ENCODE measurements at regions not wholly inside any gene's neighbourhood (a gene's known extent, or its start where the extent isn't known, plus 50 kb on each side); places are given as distances from the start of the nearest gene placed in this dataset.

- no peaks in the 10 kb centered on the region for H3K4me1 ChIP-seq (ENCODE audit: control insufficient read depth, extremely low read depth, insufficient read depth, low read length)
- no peak overlapping the region for H3K9ac ChIP-seq (ENCODE audit: insufficient read depth, low read length)
- H2AFZ ChIP-seq (ENCODE audit: low read length) = no peak overlapping the region
- DNase-seq (ENCODE audit: low read depth in 2 of 2) = no peak
- H3K27me3 ChIP-seq (ENCODE audit: control insufficient read depth, insufficient read depth, low read length) = no peaks in the 10 kb centered on the region
- H3K4me2 ChIP-seq (ENCODE audit: extremely low read depth, insufficient read depth, low read length) = no peak overlapping the region
- no peaks in the 10 kb centered on the region for H4K20me1 ChIP-seq (ENCODE audit: control insufficient read depth, extremely low read depth, insufficient read depth, low read length)
- H3K9me3 ChIP-seq (ENCODE audit: control insufficient read depth, insufficient read depth, low read depth, low read length) = no peaks in the 10 kb centered on the region
- no peaks in the 10 kb centered on the region for H3K36me3 ChIP-seq (ENCODE audit: control insufficient read depth, insufficient read depth, low read length)
- no peaks in the 10 kb centered on the region for H3K79me2 ChIP-seq (ENCODE audit: control insufficient read depth, insufficient read depth, low read length)
- H3K27ac ChIP-seq (ENCODE audit: insufficient read depth, low read length) = no peak overlapping the region
- no peak overlapping the region for H3K4me3 ChIP-seq (replicated peaks in 1 of 4; ENCODE audit: control extremely low read depth in 1 of 4, insufficient read depth in 1 of 4, low read depth in 3 of 4, low read length in 4 of 4)
- TF ChIP-seq CTCF (conservative IDR thresholded peaks at IDR 0.05 in 1 of 2, IDR thresholded peaks at IDR 0.05 in 1 of 2; ENCODE audit: low read depth in 1 of 2, low read length in 2 of 2) (no peak), EZH2 (IDR thresholded peaks at IDR 0.05; ENCODE audit: low read length, missing control alignments) (no peak)
Measured at GRCh38 chr3:29207427-29207826, 73.4 kb upstream of the RBMS3 start.

GRCh38 chr3:29212789-29213433, 68.0 kb upstream of the RBMS3 start:
- DNase-seq (ENCODE audit: low read depth in 2 of 2) = no peak
- Histone ChIP-seq H3K4me1 (ENCODE audit: control insufficient read depth, extremely low read depth, insufficient read depth, low read length) (peaks cover 2% of the 10 kb centered on the region), H3K9ac (ENCODE audit: insufficient read depth, low read length) (no peak overlapping the region), H4K20me1 (ENCODE audit: control insufficient read depth, extremely low read depth, insufficient read depth, low read length) (no peaks in the 10 kb centered on the region), H3K27me3 (ENCODE audit: control insufficient read depth, insufficient read depth, low read length) (no peaks in the 10 kb centered on the region), H2AFZ (ENCODE audit: low read length) (no peak overlapping the region), H3K36me3 (ENCODE audit: control insufficient read depth, insufficient read depth, low read length) (no peaks in the 10 kb centered on the region), H3K4me2 (ENCODE audit: extremely low read depth, insufficient read depth, low read length) (no peak overlapping the region), H3K4me3 (replicated peaks in 1 of 4; ENCODE audit: control extremely low read depth in 1 of 4, insufficient read depth in 1 of 4, low read depth in 3 of 4, low read length in 4 of 4) (no peak overlapping the region), H3K79me2 (ENCODE audit: control insufficient read depth, insufficient read depth, low read length) (no peaks in the 10 kb centered on the region), H3K9me3 (ENCODE audit: control insufficient read depth, insufficient read depth, low read depth, low read length) (no peaks in the 10 kb centered on the region), H3K27ac (ENCODE audit: insufficient read depth, low read length) (no peak overlapping the region)
- TF ChIP-seq CTCF (conservative IDR thresholded peaks at IDR 0.05 in 1 of 2, IDR thresholded peaks at IDR 0.05 in 1 of 2; ENCODE audit: low read depth in 1 of 2, low read length in 2 of 2) (no peak), EZH2 (IDR thresholded peaks at IDR 0.05; ENCODE audit: low read length, missing control alignments) (no peak)

- Histone ChIP-seq H3K4me3 (replicated peaks in 1 of 4; ENCODE audit: control extremely low read depth in 1 of 4, insufficient read depth in 1 of 4, low read depth in 3 of 4, low read length in 4 of 4) (no peak overlapping the region), H3K4me1 (ENCODE audit: control insufficient read depth, extremely low read depth, insufficient read depth, low read length) (peaks cover 2% of the 10 kb centered on the region), H3K9ac (ENCODE audit: insufficient read depth, low read length) (no peak overlapping the region), H2AFZ (ENCODE audit: low read length) (no peak overlapping the region), H3K27ac (ENCODE audit: insufficient read depth, low read length) (no peak overlapping the region), H4K20me1 (ENCODE audit: control insufficient read depth, extremely low read depth, insufficient read depth, low read length) (no peaks in the 10 kb centered on the region), H3K36me3 (ENCODE audit: control insufficient read depth, insufficient read depth, low read length) (no peaks in the 10 kb centered on the region), H3K9me3 (ENCODE audit: control insufficient read depth, insufficient read depth, low read depth, low read length) (no peaks in the 10 kb centered on the region), H3K27me3 (ENCODE audit: control insufficient read depth, insufficient read depth, low read length) (no peaks in the 10 kb centered on the region), H3K4me2 (ENCODE audit: extremely low read depth, insufficient read depth, low read length) (no peak overlapping the region), H3K79me2 (ENCODE audit: control insufficient read depth, insufficient read depth, low read length) (no peaks in the 10 kb centered on the region)
- no peak for DNase-seq (ENCODE audit: low read depth in 2 of 2)
- TF ChIP-seq EZH2 (IDR thresholded peaks at IDR 0.05; ENCODE audit: low read length, missing control alignments) (no peak), CTCF (conservative IDR thresholded peaks at IDR 0.05 in 1 of 2, IDR thresholded peaks at IDR 0.05 in 1 of 2; ENCODE audit: low read depth in 1 of 2, low read length in 2 of 2) (no peak)
Measured at GRCh38 chr3:29214009-29214658, 66.7 kb upstream of the RBMS3 start.

Measured in fibroblast of lung (primary cell).